ENCODE measurements at regions not wholly inside any gene's neighbourhood (a gene's known extent, or its start where the extent isn't known, plus 50 kb on each side); places are given as distances from the start of the nearest gene placed in this dataset.

GRCh38 chr6:76634695-76635094 is 562.2 kb upstream of the IMPG1 start:
- TF ChIP-seq CTCF (IDR thresholded peaks at IDR 0.05), result no peak
- no peak for TF ChIP-seq EP300 (IDR thresholded peaks at IDR 0.05)
- TF ChIP-seq POLR2A (IDR thresholded peaks at IDR 0.05), result no peak
